CD4-positive, alpha-beta T cell treated with Interleukin-6 for 4 hours (primary cell): ENCODE measurements at regions not wholly inside any gene's neighbourhood (a gene's known extent, or its start where the extent isn't known, plus 50 kb on each side); places are given as distances from the start of the nearest gene placed in this dataset.
"Not testable (repeated sequence)": the region's sequence is repeated elsewhere in the genome, so short reads cannot be mapped to it uniquely, and the experiment has no call there.

Experiments used
- DNase-seq: peaks from one replicate; pipeline ENCODE4 v3.0.0-alpha.2; 2020; ENCODE audit warnings: mixed read lengths

DNA sequence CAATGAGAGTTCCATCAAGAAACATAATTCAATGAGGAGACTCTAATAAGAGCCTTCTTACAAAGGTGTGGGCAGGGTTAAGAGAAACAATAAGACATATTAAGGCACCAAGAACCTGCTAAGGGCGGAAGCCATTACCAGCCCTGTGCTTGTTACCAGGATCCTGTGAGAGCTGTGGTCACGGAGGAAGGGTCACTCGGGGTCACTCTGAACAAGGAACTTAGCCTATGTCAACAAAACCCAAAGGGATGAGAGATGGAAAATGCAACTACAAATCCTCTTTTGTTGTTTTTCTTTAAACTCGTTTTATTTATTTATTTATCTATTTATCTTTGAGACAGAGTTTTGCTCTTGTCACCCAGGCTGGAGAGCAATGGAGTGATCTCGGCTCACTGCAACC lies 460.4 kb upstream of the CCDC196 start:
- no peak for DNase-seq

DNA sequence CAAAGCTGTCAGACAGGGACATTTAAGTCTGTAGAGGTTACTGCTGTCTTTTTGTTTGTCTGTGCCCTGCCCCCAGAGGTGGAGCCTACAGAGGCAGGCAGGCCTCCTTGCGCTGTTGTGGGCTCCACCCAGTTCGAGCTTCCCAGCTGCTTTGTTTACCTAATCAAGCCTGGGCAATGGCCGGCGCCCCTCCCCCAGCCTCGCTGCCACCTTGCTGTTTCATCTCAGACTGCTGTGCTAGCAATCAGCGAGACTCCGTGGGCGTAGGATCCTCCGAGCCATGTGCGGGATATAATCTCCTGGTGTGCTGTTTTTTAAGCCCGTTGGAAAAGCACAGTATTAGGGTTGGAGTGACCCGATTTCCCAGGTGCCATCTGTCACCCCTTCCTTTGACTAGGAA lies 454.2 kb upstream of the CCDC196 start:
- not testable (repeated sequence) for DNase-seq

DNA sequence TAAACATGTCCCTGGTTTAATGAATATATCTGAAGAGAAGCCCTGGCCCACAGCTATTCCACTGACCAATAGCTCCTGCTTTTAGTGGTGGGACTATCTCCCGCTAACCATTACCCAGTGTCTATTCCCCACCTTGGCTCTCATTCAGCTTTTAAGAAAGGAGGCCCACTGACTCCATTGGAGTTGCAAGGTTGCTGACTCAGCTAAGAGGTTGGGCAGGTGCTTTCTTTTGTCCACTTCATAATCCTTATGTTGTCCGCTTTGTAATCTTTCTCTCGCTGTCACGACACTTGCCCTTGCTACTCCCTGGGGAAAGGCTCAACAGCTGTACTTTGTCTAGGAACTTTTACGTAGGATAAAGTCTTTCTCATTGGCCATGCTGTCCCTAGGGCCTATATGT lies 453.4 kb upstream of the CCDC196 start:
- DNase-seq: no peak

DNA sequence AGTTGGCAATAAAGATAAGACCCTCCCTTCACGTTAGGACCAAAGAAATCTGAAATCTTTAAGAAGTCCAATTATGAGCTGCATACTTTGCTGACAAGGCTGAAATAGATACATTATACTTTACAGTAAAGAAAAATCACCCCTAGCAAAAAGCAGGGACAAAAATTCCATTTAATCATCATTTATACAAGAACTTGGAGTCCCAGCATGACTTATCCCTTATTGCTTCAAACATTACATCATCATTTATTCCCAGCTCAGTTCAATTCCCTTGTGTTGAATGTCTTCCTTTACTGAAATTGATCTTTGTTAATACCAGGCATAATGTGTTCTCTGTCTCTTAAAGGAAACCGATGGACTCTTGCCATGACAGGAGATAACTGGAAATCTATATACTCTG lies 449.6 kb upstream of the CCDC196 start:
- no peak for DNase-seq

DNA sequence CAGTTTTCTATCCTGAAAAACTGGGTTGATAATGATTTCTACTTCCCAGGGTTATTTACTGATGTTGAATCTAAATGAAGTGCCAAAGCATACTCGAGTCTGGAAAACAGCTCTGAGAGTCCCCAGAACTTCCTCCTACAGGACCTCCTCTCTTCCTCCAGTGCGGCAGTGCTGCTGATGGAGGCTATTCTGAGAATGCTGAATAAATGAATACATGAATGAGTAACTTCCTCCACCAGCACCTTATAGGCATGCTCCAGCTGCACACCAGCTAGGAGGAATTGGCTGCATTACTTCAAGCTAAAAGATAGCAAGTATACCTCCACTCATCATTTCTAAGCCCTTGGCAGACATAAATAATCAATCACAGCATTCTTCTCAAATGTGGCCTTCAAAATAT lies 448.8 kb upstream of the CCDC196 start:
- no peak for DNase-seq

DNA sequence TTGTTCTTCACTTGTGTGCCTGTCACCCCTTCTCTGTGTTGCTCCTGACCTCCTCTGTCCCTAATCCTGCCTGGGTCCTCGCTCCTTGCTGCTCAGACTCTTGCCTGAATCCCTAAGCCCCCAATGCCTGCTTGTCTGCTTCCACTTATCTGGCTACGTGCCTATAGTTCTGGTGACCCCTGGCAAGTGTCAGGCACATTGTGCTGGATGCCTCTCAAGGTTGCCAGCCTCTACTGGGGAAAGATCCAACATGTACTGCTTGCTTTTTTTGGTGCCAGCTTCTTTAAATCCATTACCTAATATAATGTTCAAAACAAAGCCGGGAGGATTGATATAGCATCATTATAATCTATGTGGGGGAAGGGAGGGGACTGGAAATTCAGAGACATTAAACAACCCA lies 448.0 kb upstream of the CCDC196 start:
- DNase-seq: no peak

DNA sequence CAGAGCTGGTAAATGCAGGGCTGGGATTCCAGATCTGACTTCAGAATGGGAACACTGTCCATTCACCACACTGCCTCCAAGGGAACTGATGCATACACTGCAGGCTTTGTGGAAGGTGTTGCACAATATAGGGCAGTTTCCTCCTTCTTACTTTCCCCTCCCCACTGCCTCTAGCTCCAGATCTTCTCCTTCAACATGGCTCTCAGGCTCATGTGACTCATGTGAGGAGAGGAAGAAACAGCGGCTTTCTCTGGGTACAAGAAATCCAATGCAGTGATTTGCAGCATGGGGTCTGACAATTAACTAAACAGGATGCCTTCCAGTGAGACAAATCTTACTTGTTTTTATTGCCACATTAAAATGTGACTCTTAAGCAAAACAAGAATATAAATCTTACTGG lies 447.6 kb upstream of the CCDC196 start:
- DNase-seq: no peak

DNA sequence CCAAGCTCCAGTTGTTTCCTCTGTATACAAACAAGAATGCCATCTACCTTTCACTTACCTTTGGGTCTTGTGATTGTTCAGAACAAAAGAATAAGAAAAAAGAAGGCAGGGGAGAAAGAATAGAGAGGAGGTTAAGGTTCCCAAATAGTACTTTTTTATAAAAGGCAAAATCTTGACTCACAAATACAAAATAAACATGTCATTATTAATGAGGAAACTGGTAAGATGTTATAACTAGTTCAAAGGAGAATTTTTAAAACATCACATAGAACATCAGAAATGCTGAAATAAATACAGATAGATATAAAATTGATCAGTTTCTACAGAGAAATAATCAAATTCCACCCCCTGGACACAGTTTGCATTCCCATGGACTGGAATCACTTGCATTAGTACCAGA lies 446.7 kb upstream of the CCDC196 start:
- no peak for DNase-seq

DNA sequence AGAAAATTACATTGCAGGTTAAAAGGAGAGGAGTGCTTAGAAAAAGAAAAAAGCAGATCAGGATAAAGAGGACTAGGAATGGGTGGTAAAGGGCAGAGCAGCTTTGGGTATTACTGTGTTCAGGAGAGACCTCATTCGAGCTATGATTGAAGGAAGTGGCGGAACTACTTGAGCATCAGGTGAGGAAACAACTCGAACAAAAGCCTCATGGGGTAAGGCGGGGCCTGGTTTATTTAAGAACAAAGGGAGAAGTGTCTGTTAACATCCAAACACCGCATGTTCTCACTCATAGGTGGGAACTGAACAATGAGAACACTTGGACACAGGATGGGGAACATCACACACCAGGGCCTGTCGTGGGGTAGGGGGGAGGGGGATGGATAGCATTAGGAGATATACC lies 444.6 kb upstream of the CCDC196 start:
- no peak for DNase-seq

DNA sequence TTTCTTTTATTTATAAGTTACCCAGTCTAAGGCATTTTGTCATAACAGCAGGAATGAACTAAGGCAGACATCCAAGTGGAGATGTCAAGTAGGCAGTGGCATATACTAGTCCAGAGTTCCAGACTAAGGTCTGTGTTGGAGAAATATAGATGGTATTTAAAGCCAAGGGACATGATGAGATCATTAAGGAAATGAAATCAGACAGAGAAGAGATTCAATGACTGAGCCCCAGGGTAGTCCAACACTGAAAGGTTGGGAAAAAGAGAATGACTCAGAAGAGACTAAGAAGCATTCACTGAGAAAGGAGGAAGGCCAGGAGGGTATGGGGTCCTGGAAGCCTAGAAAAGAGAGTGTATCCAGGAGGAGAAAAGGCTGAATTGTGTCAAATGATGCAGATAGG lies 442.2 kb upstream of the CCDC196 start:
- no peak for DNase-seq

DNA sequence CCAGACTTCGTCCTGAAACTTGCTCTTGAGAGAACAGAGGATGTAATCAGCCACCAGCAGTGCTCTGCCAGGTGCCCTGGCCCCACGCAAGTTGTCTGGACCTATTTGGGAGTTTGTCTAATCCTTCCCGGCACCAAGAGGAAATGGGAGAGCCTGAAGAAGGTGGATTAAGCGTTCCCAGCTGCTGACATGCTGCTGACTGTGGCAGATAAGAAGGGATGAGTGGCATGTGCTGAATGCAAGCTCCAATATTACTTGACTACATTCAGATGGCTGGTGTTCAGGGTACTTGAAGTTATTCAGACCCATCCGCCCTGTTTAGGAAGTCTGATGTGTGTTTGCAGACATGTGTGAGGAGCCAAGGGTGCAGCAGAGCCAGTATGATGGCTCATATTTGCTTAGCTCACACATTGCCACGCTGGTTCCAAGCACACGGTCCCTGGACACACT lies 440.6 kb upstream of the CCDC196 start:
- DNase-seq: no peak

DNA sequence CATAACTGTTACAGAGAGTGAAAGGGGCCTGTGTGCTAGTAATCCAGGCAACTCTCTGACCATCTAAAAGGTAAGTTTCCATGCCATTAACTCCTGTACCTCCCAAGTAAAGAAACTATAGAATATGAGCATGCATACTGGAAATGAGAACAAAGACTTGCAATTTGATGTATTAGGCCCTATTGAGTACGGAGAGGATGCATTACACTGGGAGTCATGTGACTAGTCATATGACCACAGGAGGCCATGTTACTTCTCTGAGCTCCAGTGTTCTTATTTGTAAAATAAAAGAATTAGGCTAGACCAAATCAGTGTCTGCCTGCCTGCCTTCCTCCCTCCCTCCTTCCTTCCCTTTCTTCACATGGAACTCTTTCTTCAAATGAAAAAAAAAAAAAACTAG lies 440.1 kb upstream of the CCDC196 start:
- DNase-seq: no peak

DNA sequence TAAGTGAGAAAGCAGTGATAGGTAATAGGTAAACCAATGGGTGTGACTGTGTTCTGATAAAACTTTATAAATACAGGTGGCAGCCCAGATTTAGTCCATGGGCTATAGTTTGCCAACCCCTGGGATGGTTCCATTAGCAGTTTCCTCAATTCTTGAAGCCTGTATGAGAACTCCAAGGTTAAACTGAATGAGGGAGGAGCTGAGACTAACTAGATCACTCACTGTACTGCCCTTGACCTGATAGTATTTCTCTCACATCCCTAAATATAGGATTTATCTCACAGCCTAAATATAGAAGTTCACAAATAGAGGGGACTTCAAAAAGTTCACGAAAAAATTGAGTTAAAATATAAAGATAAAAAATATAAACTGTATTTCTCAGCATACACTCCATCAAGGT lies 439.6 kb upstream of the CCDC196 start:
- no peak for DNase-seq

DNA sequence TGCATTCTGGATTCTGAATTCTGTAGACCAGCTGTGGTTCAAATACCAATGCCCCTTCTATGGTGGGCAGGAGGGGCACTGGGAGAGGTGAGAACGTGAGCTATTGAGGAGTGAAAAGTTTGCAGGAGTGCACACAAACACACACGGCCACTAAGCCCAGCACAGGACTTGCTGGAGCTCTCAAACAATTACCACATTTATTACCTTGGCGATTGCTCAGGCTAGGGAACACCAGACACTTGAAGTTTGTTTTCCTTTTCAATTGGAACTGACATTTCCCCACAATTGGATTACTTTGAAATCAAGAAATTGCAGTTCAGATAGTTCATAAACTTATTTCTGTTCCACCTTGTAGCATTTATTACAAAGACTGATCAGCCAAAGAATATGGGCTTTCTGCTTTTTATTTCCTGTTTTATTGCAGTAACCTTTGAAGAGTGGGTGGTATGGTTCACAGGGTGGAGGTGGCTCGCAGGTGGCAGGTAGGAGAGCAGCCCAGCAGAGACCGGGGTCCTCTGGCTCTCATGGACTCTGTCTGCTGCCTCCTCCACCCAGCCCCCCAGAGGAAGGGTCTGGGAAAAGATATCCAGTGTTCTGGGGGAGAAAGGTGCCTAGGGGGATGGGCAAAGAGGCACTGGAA lies 429.8 kb upstream of the CCDC196 start:
- DNase-seq: no peak

DNA sequence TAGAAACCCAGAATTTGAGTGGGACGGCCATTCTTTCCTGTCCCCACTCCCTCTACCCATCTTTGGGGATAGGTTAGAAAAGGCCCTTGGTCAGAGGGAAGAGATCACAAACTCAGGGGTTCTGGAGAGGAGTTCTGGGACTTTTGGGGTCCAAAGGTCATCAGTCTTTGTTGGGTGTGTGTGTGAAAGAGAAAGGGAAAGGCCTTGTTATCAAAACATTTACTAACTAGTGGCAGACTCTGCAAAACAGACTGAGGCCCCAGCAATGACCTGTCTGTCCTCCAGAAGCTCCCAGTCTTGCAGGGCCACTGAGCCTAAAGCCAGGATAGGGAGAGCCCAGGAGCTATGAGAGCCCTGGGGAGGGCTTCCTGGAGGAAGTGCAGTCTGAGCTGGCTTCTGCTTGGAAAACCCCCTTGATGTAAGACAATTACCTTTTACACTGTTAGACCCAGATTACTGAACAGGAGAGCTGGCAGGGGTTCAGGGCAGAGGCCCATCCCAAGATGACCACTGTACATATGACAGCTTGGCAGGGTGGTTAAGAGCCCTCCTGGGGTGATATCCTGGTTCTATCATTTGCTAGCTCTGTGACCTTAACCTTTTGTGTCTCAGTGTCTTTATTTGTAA lies 429.1 kb upstream of the CCDC196 start:
- DNase-seq: no peak

DNA sequence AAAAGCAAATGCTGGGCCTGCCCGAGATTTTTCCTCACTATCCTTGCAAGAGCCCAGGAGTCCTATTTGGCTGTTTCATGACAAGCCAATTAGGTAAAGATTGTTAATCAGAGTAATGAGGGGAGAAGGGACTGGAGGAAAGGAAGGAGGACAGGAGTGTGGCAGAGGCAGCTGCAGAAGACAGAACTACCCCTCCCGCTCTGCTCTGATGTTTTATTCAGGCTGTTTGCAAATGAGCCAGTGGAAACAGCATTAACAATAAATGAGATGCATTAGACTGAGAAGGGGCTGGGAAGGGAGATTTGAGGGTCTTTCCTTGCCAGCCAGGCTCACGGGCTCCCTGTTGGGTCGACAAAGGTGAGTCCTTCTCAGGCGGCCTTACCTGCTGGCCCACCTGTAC lies 421.0 kb upstream of the CCDC196 start:
- no peak for DNase-seq

DNA sequence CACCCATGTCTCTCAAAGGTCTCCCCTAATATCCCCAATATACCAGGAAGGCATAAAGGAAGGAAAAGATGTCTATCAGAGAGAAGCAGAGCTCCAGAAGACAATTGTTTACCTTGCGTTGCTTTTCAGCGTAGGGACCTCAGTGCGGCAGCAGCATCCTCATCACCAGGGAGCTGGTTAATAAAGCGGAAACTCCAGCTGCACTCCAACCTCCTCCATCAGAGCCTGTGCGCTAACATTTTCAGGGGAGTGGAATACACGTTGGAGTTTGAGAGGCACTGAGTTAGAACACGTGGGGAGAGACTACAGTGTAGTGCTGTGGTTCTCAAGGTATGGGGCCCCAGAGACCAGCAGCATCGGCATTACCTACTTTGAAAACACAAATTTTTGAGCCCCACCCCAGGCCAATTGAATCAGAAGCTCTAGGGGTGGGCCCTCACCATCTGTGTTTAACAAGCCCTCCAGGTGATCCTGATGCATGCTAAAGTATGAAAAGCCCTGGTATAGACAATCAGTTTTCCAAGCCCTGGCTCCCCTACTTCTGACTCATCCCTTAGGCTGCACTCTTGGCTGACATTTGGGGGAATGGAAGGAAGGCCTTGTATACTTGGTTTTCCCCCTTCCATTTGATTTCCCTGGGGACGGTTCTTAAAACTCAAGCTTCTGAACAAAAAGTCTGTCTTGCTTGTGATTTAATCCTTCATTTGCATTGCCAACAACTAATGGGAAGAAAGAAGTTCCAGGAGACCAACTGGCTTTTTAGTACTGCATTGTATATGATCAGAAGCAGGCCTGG lies 419.0 kb upstream of the CCDC196 start:
- no peak for DNase-seq

DNA sequence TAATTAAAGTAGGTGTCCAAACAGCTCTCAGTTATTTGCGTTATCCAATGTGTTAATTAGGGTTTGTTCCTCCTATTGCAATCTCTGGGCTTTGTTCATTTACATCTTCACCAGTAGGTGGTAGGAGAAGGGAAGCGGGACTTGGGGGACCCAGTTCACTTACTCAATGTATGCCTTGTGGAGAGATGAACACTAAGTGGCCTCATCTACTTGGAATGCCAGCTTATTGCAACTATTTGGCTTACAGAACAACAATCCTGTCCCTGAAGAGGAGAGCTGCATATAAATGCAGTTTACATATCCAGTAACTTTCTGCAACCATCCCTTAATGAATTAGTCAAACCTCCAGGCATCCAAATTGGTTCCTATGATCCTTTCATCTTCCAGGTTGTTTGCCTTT lies 417.1 kb upstream of the CCDC196 start:
- DNase-seq: no peak

DNA sequence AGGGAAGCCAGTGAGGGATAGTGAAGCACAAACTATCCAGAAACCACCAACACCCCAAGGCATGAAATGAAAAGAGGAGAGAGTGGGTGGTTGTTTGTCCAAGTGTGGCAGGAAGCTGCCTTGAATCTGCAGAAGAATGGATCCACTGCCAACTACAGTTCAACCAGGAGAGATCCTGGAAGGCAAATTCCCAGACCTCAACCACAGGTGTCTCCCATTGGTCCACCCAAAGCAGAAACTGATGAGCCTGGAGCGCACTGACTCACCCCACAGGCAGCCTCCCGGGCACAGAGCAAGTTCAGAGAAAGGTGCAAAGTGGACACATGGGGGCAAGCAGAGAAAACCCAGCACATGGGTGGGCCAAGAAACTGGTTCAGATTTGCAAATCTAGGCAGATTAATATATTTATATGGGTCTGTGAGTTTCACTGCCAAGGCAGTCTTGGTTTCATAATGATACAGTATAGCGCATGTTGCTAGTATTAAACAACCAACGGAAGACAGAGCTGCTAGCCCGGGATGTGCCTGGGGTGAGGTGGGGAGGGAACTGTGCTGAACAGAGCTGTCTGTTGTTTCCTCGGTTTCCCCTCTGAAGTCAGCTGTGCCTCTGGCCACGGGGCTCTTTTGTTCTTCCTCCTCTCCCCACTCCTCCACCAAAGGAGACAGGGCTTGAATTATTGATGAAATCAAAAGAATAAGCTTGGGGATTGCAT lies 416.2 kb upstream of the CCDC196 start:
- no peak for DNase-seq

DNA sequence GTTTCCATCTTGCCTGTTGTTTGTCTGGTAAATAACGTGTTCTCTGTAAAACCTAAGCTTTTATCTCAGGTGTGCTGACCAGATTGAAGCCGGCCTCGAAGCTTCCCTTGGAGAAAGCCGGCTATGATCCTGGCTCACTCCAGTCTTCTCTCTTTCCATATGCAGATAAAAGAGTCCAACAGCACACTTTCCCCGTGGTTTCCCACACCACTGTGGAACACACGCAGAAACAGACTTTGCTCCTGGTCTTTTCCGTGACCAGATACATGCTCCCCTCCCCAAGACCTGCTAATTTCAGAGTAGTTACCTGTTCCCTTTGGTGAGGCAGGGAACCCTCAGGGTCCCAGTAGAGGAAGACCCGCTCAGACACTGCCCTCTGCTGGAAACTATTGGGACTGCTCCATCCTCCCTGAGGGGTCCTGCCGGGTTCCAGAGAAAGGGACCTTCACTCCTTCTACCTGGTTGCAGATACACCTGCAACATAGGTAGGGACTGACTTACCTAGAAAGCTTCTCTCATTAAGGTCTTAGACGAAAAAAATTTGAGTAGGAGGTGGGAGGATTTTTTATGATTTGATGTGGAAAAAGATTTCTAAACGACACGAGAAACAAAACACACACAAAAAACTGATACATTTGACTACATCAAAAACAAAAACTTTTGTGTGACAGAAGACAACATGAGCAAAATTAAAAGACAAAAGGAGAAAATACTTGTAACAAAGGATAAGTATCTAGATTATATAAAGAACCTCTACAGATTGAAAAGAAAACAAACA lies 415.4 kb upstream of the CCDC196 start:
- peak; percentile 76 for DNase-seq

DNA sequence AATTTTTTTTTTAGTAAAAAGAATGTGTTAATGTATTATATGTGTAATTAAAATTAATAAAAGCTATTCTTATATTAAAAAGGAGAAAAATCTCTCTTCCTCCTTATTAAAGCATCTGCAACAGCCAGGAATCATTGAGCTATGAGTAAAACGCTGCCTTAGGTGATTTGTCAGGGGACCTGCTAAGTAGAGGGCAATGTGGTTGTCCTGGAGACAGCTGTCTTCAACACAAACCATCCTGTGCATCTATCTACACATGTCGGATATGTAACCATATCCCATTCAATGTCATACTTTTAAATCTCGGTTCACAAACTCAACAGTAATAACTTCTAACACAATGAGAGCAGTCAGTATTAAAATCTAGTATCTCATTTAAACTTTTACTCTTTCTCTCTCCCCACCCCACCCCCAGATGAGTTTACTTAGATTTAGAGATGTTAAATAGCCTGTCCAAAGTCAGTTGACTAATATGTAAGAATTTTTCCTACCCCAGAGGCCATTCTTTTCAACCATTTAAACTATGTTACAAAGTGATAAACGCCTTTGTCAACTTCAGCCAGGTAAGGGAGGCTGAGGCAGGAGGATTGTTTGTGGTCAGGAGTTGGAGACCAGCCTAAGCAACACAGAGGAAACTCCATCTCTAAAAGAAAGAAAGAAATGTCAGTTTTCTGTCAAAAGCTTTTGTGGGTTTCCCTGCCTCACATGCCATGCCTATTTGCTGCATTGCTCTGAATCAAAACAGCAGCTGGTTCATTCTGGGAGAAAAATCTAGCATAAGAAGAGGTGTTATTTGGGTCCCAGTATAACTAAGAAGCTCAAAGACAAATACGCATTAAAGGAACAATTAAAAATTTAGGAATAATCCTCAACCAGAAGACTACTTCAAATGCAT lies 413.7 kb upstream of the CCDC196 start:
- DNase-seq: no peak

DNA sequence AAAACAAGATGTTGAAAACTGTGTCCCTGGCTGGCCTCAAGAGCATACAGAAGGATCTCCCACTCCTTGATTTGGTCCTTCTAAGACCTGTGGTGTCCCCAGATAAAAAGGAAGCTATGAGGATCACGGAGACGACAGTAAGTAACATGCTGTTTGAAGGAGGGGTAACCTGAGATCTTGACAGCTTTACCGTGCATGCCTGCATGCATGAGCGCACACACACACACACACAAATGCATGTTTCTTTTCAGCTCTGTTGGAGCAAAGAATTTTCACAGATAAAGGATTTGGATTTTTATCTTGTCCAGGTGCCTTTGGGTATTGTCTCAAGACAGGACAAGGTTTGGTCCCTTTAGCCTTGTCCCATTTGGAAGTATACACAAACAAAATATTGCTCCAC lies 411.6 kb upstream of the CCDC196 start:
- DNase-seq: no peak
